A549 (cell line): ENCODE measurements at regions not wholly inside any gene's neighbourhood (a gene's known extent, or its start where the extent isn't known, plus 50 kb on each side); places are given as distances from the start of the nearest gene placed in this dataset.

ENCODE experiments used
- ATAC-seq, 2 experiments: fragments of 200-7000 bp in 1 of 2; fragments of >200 bp in 1 of 2; cut with Nextera tagmentation in 1 of 2; cut with Tn5 transposase in 1 of 2; 3 replicates each; pipeline versions ENCODE4 v1.8.0 to v1.9.1; 2018 to 2020; ENCODE audit warnings: mild to moderate bottlenecking in 1 of 2, moderate library complexity in 1 of 2
- CTCF ChIA-PET: fragments of 300-600 bp; sonication (Branson Sonifier 250); formaldehyde crosslinking; extraction: SDS; loops from one replicate; lab custom pipeline; 2021; ENCODE audit warnings: antibody characterized with exemption, inconsistent platforms; lab: Yijun Ruan, JAX
- POLR2A ChIA-PET: fragments of 350-600 bp; formaldehyde crosslinking; extraction: SDS; loops from one replicate; lab custom pipeline; 2021; ENCODE audit warnings: antibody characterized with exemption, inconsistent platforms; lab: Yijun Ruan, JAX
- DNase-seq, 2 experiments: peaks; one replicate each; pipeline versions ENCODE4 v3.0.0 to v3.0.0-alpha.2; 2011 to 2016; ENCODE audit warnings: low read depth in 1 of 2, low spot score in 1 of 2
- FAIRE-seq: peaks from 2 replicates; lab custom pipeline; 2011; peaks lifted over from hg19 to GRCh38; lab: Jason Lieb, UNC
- H3K27ac ChIP-seq, 2 experiments: fragments of >200 bp; sonication (Bioruptor Twin); formaldehyde crosslinking; 3 replicates each; pipeline ENCODE4 v1.5.1; 2016 to 2017
- H3K4me1 ChIP-seq: fragments of >200 bp; sonication (Bioruptor Twin); formaldehyde crosslinking; 3 replicates; pipeline ENCODE4 v1.6.1; 2016
- H3K4me2 ChIP-seq: fragments of >200 bp; sonication (Bioruptor Twin); formaldehyde crosslinking; 3 replicates; pipeline ENCODE4 v1.6.1; 2016
- H3K4me3 ChIP-seq: fragments of >200 bp; sonication (Bioruptor Twin); formaldehyde crosslinking; 3 replicates; pipeline ENCODE4 v1.5.1; 2016
- H3K9me3 ChIP-seq: fragments of >200 bp; sonication (Bioruptor Twin); formaldehyde crosslinking; 3 replicates; pipeline ENCODE4 v1.6.1; 2016
- CHD2 ChIP-seq: fragments of 150-350 bp; IDR thresholded peaks from 2 replicates; pipeline ENCODE4 v1.6.1; 2014; ENCODE audit warnings: low read length; ENCODE audit not compliant: partially characterized antibody
- EHMT2 ChIP-seq: fragments of 200-600 bp; sonication (generic); IDR thresholded peaks from 2 replicates; pipeline ENCODE4 v1.6.1; 2016; ENCODE audit warnings: antibody characterized with exemption, low read depth, mild to moderate bottlenecking, moderate library complexity
- ELK1 ChIP-seq: fragments of 150-350 bp; IDR thresholded peaks from 2 replicates; pipeline ENCODE4 v1.6.1; 2014; ENCODE audit warnings: low read depth, mild to moderate bottlenecking, low read length
- EP300 ChIP-seq, 2 experiments: fragments of >200 bp; sonication (Bioruptor Twin); formaldehyde crosslinking; IDR thresholded peaks; 2 replicates in 1 of 2; 3 replicates in 1 of 2; pipeline ENCODE4 v1.6.1; 2016 to 2017
- ESRRA ChIP-seq: fragments of 150-350 bp; IDR thresholded peaks from 2 replicates; pipeline ENCODE4 v1.6.1; 2014; ENCODE audit warnings: mild to moderate bottlenecking, low read length, borderline replicate concordance
- FOSL2 ChIP-seq, 2 experiments: fragments of 450-650 bp in 1 of 2; fragments of >200 bp in 1 of 2; sonication (Bioruptor Twin) in 1 of 2; formaldehyde crosslinking; IDR thresholded peaks; 2 replicates each; pipeline versions ENCODE4 v1.5.0 to v1.6.1; 2016 to 2020; ENCODE audit warnings: mild to moderate bottlenecking in 1 of 2, moderate library complexity in 1 of 2
- GATA3 ChIP-seq: IDR thresholded peaks from 2 replicates; pipeline ENCODE4 v1.6.1; 2012; ENCODE audit warnings: borderline replicate concordance
- HMGXB4 ChIP-seq: fragments of 250-450 bp; sonication (Bioruptor Pico); IDR thresholded peaks from 2 replicates; pipeline ENCODE4 v1.5.0; 2021; ENCODE audit warnings: mild to moderate bottlenecking, moderate library complexity, borderline replicate concordance
- HOXA7 ChIP-seq: fragments of 250-450 bp; sonication (Bioruptor Pico); IDR thresholded peaks from 2 replicates; pipeline ENCODE4 v1.5.0; 2020; ENCODE audit warnings: mild to moderate bottlenecking, moderate library complexity
- HOXB13 ChIP-seq: fragments of 250-450 bp; sonication (Bioruptor Pico); IDR thresholded peaks from 2 replicates; pipeline ENCODE4 v1.5.0; 2020; ENCODE audit warnings: low read depth, mild to moderate bottlenecking, moderate library complexity
- HOXB5 ChIP-seq: fragments of 250-450 bp; sonication (Bioruptor Pico); IDR thresholded peaks from 2 replicates; pipeline ENCODE4 v1.5.0; 2020; ENCODE audit warnings: mild to moderate bottlenecking, moderate library complexity
- JUNB ChIP-seq: fragments of >200 bp; sonication (Bioruptor Twin); formaldehyde crosslinking; IDR thresholded peaks from 2 replicates; pipeline ENCODE4 v1.6.1; 2016
- KDM1A ChIP-seq: fragments of 200-600 bp; sonication (generic); IDR thresholded peaks from 2 replicates; pipeline ENCODE4 v1.6.1; 2016; ENCODE audit warnings: low read depth, mild to moderate bottlenecking
- MYC ChIP-seq: IDR thresholded peaks from 2 replicates; pipeline ENCODE4 v1.6.1; 2012; ENCODE audit warnings: mild to moderate bottlenecking, inconsistent platforms, low read length, improper control_type of control experiment, borderline replicate concordance
- NFE2L2 ChIP-seq: fragments of 150-350 bp; conservative IDR thresholded peaks from 2 replicates; pipeline ENCODE4 v1.6.1; 2014; ENCODE audit warnings: low read length
- NPAS2 ChIP-seq: fragments of 250-450 bp; sonication (Bioruptor Pico); IDR thresholded peaks from 2 replicates; pipeline ENCODE4 v1.8.0; 2022; ENCODE audit warnings: mild to moderate bottlenecking, moderate library complexity, borderline replicate concordance
- NR3C1 ChIP-seq: fragments of >200 bp; sonication (Bioruptor Twin); formaldehyde crosslinking; IDR thresholded peaks from 3 replicates; pipeline ENCODE4 v1.6.1; 2017
- RAD21 ChIP-seq, 2 experiments: fragments of >200 bp in 1 of 2; sonication (Bioruptor Twin) in 1 of 2; formaldehyde crosslinking in 1 of 2; IDR thresholded peaks in 1 of 2; conservative IDR thresholded peaks in 1 of 2; 2 replicates in 1 of 2; 3 replicates in 1 of 2; pipeline ENCODE4 v1.6.1; 2012 to 2018; ENCODE audit warnings: inconsistent platforms in 1 of 2
- RFX5 ChIP-seq: fragments of 450-650 bp; IDR thresholded peaks from 2 replicates; pipeline ENCODE4 v1.7.1; 2014; ENCODE audit warnings: antibody characterized with exemption, mild to moderate bottlenecking, moderate library complexity
- RNF2 ChIP-seq: fragments of 200-600 bp; sonication (generic); IDR thresholded peaks from 2 replicates; pipeline ENCODE4 v1.6.1; 2016; ENCODE audit warnings: low read depth, mild to moderate bottlenecking, antibody characterized with exemption, moderate library complexity, borderline replicate concordance
- ZC3H11A ChIP-seq: fragments of 450-650 bp; IDR thresholded peaks from 2 replicates; pipeline ENCODE4 v1.6.1; 2014; ENCODE audit warnings: antibody characterized with exemption, mild to moderate bottlenecking
- ZFP36 ChIP-seq: fragments of 450-650 bp; IDR thresholded peaks from 2 replicates; pipeline ENCODE4 v1.6.1; 2014; ENCODE audit warnings: borderline replicate concordance; ENCODE audit not compliant: partially characterized antibody
- ZSCAN20 ChIP-seq: fragments of 250-450 bp; sonication (Bioruptor Pico); IDR thresholded peaks from 2 replicates; pipeline ENCODE4 v1.8.0; 2022; ENCODE audit warnings: mild to moderate bottlenecking, moderate library complexity
- WGBS: methylation state at CpG from one replicate; pipeline ENCODE4 v1.1.6; 2017; ENCODE audit errors: missing lambda C conversion rate; 5-methylcytosine and 5-hydroxymethylcytosine counted together
- TF ChIP-seq, protein P1 (sequence below): IDR thresholded peaks from 2 replicates; pipeline ENCODE4 v1.6.1; 2012

GRCh38 chr12:97131220-97131981, 224.3 kb downstream of the NEDD1 start:
- Histone ChIP-seq H3K27ac (no peak overlapping the region), H3K4me2 (no peak overlapping the region), H3K4me3 (no peak overlapping the region), H3K9me3 (no peaks in the 10 kb centered on the region)
- WGBS: 7% methylated on average over 4 of the region's 4 CpGs
- CTCF ChIA-PET: interaction anchor here (0.6 to 1.2 kb wide), 2 partner anchors 9 to 51 kb away, joined by 3 read pairs; no protein-coding TSS in a partner anchor
- no peak for FAIRE-seq
- POLR2A ChIA-PET: no interaction called here
- TF ChIP-seq ELK1: no peak
- no peak for TF ChIP-seq ZSCAN20 (CRISPR knock-in tag)
- TF ChIP-seq RAD21 (conservative IDR thresholded peaks at IDR 0.05 in 1 of 2, IDR thresholded peaks at IDR 0.05 in 1 of 2): no peak
- TF ChIP-seq HMGXB4: no peak
- no peak for TF ChIP-seq NPAS2 (CRISPR knock-in tag)
- no peak for TF ChIP-seq RNF2
- TF ChIP-seq, all 56 proteins: peak for 0
- H3K4me1 ChIP-seq: no peaks in the 10 kb centered on the region
- DNase-seq: no peak
- ATAC-seq: no peak

- ChIA-PET POLR2A (no interaction called here), CTCF (interaction anchor here (1.2 kb wide), 1 partner anchor 9 kb away, joined by 3 read pairs; no protein-coding TSS in a partner anchor)
- ATAC-seq (no peak), FAIRE-seq (no peak), DNase-seq (no peak)
- H3K9me3 ChIP-seq: no peaks in the 10 kb centered on the region
- no peaks in the 10 kb centered on the region for H3K4me1 ChIP-seq
- no peak overlapping the region for H3K4me2 ChIP-seq
- H3K27ac ChIP-seq: no peak overlapping the region
- TF ChIP-seq HOXB13 (CRISPR knock-in tag) (no peak), ZC3H11A (no peak), RFX5 (no peak), RNF2 (no peak), JUNB (no peak), ESRRA (no peak), GATA3 (no peak), NR3C1 (no peak), CHD2 (no peak), RAD21 (conservative IDR thresholded peaks at IDR 0.05 in 1 of 2, IDR thresholded peaks at IDR 0.05 in 1 of 2) (no peak), MYC (no peak), HOXB5 (no peak), HOXA7 (CRISPR knock-in tag) (no peak), EP300 (IDR thresholded peaks at IDR 0.05) (no peak), KDM1A (no peak), EHMT2 (no peak), ZFP36 (no peak), FOSL2 (IDR thresholded peaks at IDR 0.05) (no peak), FOSL2 (CRISPR knock-in tag; IDR thresholded peaks at IDR 0.05) (no peak), NFE2L2 (no peak)
- TF ChIP-seq, protein P1, sequence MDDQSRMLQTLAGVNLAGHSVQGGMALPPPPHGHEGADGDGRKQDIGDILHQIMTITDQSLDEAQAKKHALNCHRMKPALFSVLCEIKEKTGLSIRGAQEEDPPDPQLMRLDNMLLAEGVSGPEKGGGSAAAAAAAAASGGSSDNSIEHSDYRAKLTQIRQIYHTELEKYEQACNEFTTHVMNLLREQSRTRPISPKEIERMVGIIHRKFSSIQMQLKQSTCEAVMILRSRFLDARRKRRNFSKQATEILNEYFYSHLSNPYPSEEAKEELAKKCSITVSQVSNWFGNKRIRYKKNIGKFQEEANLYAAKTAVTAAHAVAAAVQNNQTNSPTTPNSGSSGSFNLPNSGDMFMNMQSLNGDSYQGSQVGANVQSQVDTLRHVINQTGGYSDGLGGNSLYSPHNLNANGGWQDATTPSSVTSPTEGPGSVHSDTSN: no peak
- TF ChIP-seq, all 56 proteins: peak for 0
- 2% methylated on average over 2 of the region's 2 CpGs for whole genome bisulfite sequencing
- H3K4me3 ChIP-seq: no peak overlapping the region
Observed at GRCh38 chr12:97132270-97132669, 225.2 kb downstream of the NEDD1 start.
